A549 (cell line): ENCODE measurements at regions not wholly inside any gene's neighbourhood (a gene's known extent, or its start where the extent isn't known, plus 50 kb on each side); places are given as distances from the start of the nearest gene placed in this dataset.

Experiments used
- BHLHE40 ChIP-seq: IDR thresholded peaks from 2 replicates; pipeline ENCODE4 v1.6.1; 2012; ENCODE audit warnings: low read depth, low read length, inconsistent platforms
- CEBPB ChIP-seq, 2 experiments: fragments of >200 bp in 1 of 2; sonication (Bioruptor Twin) in 1 of 2; formaldehyde crosslinking in 1 of 2; IDR thresholded peaks; 2 replicates each; pipeline ENCODE4 v1.6.1; 2012 to 2016
- HDAC2 ChIP-seq: fragments of 200-600 bp; sonication (generic); IDR thresholded peaks from 2 replicates; pipeline ENCODE4 v1.6.1; 2016
- MYC ChIP-seq: IDR thresholded peaks from 2 replicates; pipeline ENCODE4 v1.6.1; 2012; ENCODE audit warnings: mild to moderate bottlenecking, inconsistent platforms, low read length, improper control_type of control experiment, borderline replicate concordance
- PHF8 ChIP-seq: fragments of 200-600 bp; sonication (generic); IDR thresholded peaks from 2 replicates; pipeline ENCODE4 v1.6.1; 2016; ENCODE audit warnings: low read depth, mild to moderate bottlenecking, antibody characterized with exemption, moderate library complexity, borderline replicate concordance
- POLR2A ChIP-seq: IDR thresholded peaks from 2 replicates; pipeline ENCODE4 v1.6.1; 2012; ENCODE audit warnings: mild to moderate bottlenecking, low read length
- RFX5 ChIP-seq: fragments of 450-650 bp; IDR thresholded peaks from 2 replicates; pipeline ENCODE4 v1.7.1; 2014; ENCODE audit warnings: antibody characterized with exemption, mild to moderate bottlenecking, moderate library complexity
- RNF2 ChIP-seq: fragments of 200-600 bp; sonication (generic); IDR thresholded peaks from 2 replicates; pipeline ENCODE4 v1.6.1; 2016; ENCODE audit warnings: low read depth, mild to moderate bottlenecking, antibody characterized with exemption, moderate library complexity, borderline replicate concordance
- TFCP2L1 ChIP-seq: fragments of 250-450 bp; sonication (Bioruptor Pico); IDR thresholded peaks from 2 replicates; pipeline ENCODE4 v1.5.0; 2021; ENCODE audit warnings: mild to moderate bottlenecking
- ZSCAN20 ChIP-seq: fragments of 250-450 bp; sonication (Bioruptor Pico); IDR thresholded peaks from 2 replicates; pipeline ENCODE4 v1.8.0; 2022; ENCODE audit warnings: mild to moderate bottlenecking, moderate library complexity
- TF ChIP-seq, protein P1 (sequence below): fragments of >200 bp; sonication (Bioruptor Twin); formaldehyde crosslinking; IDR thresholded peaks from 3 replicates; pipeline ENCODE4 v1.5.1; 2016
- TF ChIP-seq, protein P2 (sequence below): fragments of 450-650 bp; IDR thresholded peaks from 2 replicates; pipeline ENCODE4 v1.6.1; 2014; ENCODE audit warnings: antibody characterized with exemption
- TF ChIP-seq, protein P3 (sequence below): fragments of 250-450 bp; sonication (Bioruptor Pico); IDR thresholded peaks from 2 replicates; pipeline ENCODE4 v1.5.0; 2021; ENCODE audit warnings: mild to moderate bottlenecking, moderate library complexity, borderline replicate concordance
- TF ChIP-seq, protein P4 (sequence below): fragments of 200-600 bp; sonication (generic); IDR thresholded peaks from 2 replicates; pipeline ENCODE4 v1.6.1; 2016; ENCODE audit warnings: antibody characterized with exemption, mild to moderate bottlenecking, moderate library complexity

DNA sequence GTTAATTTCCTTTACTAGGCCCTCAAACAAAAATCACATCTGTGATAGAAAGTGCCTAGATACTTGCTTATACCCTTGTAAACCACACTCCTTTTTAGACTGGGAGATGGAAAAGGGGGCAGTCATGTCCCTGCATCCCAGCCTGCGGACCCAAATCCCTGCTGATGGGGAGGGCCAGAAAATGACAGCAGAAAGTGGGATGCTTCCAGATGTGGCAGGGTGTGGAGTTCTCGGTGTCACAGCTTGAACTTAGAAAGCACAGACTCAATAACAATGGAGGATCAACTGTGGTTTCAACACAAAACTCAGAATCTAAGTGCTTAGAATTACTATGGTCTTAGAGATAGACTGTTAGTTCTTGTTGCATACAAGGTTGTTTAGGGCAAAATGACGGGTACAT is 95.6 kb upstream of the F3 start:
- TF ChIP-seq, protein P1, sequence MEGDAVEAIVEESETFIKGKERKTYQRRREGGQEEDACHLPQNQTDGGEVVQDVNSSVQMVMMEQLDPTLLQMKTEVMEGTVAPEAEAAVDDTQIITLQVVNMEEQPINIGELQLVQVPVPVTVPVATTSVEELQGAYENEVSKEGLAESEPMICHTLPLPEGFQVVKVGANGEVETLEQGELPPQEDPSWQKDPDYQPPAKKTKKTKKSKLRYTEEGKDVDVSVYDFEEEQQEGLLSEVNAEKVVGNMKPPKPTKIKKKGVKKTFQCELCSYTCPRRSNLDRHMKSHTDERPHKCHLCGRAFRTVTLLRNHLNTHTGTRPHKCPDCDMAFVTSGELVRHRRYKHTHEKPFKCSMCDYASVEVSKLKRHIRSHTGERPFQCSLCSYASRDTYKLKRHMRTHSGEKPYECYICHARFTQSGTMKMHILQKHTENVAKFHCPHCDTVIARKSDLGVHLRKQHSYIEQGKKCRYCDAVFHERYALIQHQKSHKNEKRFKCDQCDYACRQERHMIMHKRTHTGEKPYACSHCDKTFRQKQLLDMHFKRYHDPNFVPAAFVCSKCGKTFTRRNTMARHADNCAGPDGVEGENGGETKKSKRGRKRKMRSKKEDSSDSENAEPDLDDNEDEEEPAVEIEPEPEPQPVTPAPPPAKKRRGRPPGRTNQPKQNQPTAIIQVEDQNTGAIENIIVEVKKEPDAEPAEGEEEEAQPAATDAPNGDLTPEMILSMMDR, result no peak
- no peak for TF ChIP-seq RFX5
- TF ChIP-seq CEBPB (IDR thresholded peaks at IDR 0.05), result no peak
- TF ChIP-seq POLR2A, result no peak
- no peak for TF ChIP-seq BHLHE40
- TF ChIP-seq ZSCAN20 (CRISPR knock-in tag), result no peak
- no peak for TF ChIP-seq PHF8
- TF ChIP-seq, protein P2, sequence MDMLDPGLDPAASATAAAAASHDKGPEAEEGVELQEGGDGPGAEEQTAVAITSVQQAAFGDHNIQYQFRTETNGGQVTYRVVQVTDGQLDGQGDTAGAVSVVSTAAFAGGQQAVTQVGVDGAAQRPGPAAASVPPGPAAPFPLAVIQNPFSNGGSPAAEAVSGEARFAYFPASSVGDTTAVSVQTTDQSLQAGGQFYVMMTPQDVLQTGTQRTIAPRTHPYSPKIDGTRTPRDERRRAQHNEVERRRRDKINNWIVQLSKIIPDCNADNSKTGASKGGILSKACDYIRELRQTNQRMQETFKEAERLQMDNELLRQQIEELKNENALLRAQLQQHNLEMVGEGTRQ, result no peak
- TF ChIP-seq TFCP2L1 (CRISPR knock-in tag), result no peak
- no peak for TF ChIP-seq HDAC2
- TF ChIP-seq, protein P3, sequence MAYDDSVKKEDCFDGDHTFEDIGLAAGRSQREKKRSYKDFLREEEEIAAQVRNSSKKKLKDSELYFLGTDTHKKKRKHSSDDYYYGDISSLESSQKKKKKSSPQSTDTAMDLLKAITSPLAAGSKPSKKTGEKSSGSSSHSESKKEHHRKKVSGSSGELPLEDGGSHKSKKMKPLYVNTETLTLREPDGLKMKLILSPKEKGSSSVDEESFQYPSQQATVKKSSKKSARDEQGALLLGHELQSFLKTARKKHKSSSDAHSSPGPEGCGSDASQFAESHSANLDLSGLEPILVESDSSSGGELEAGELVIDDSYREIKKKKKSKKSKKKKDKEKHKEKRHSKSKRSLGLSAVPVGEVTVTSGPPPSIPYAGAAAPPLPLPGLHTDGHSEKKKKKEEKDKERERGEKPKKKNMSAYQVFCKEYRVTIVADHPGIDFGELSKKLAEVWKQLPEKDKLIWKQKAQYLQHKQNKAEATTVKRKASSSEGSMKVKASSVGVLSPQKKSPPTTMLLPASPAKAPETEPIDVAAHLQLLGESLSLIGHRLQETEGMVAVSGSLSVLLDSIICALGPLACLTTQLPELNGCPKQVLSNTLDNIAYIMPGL, result no peak
- TF ChIP-seq, protein P4, sequence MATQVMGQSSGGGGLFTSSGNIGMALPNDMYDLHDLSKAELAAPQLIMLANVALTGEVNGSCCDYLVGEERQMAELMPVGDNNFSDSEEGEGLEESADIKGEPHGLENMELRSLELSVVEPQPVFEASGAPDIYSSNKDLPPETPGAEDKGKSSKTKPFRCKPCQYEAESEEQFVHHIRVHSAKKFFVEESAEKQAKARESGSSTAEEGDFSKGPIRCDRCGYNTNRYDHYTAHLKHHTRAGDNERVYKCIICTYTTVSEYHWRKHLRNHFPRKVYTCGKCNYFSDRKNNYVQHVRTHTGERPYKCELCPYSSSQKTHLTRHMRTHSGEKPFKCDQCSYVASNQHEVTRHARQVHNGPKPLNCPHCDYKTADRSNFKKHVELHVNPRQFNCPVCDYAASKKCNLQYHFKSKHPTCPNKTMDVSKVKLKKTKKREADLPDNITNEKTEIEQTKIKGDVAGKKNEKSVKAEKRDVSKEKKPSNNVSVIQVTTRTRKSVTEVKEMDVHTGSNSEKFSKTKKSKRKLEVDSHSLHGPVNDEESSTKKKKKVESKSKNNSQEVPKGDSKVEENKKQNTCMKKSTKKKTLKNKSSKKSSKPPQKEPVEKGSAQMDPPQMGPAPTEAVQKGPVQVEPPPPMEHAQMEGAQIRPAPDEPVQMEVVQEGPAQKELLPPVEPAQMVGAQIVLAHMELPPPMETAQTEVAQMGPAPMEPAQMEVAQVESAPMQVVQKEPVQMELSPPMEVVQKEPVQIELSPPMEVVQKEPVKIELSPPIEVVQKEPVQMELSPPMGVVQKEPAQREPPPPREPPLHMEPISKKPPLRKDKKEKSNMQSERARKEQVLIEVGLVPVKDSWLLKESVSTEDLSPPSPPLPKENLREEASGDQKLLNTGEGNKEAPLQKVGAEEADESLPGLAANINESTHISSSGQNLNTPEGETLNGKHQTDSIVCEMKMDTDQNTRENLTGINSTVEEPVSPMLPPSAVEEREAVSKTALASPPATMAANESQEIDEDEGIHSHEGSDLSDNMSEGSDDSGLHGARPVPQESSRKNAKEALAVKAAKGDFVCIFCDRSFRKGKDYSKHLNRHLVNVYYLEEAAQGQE, result no peak
- no peak for TF ChIP-seq RNF2
- no peak for TF ChIP-seq MYC
